GM12891 (cell line): ENCODE measurements at regions not wholly inside any gene's neighbourhood (a gene's known extent, or its start where the extent isn't known, plus 50 kb on each side); places are given as distances from the start of the nearest gene placed in this dataset.
A peak's percentile ranks its signal among the peaks of the same experiment; 100 is the strongest.

Experiments
- DNase-seq: peaks from one replicate; pipeline ENCODE4 v3.0.0; 2011; ENCODE audit warnings: low spot score; ENCODE audit not compliant: insufficient read length
- FAIRE-seq: peaks from 2 replicates; lab custom pipeline; 2011; peaks lifted over from hg19 to GRCh38; lab: Jason Lieb, UNC
- PAX5 ChIP-seq: IDR thresholded peaks from 2 replicates; pipeline ENCODE4 v1.6.1; 2011; ENCODE audit warnings: low read length, moderate library complexity, mild to moderate bottlenecking; ENCODE audit not compliant: insufficient read depth, severe bottlenecking
- POLR2A ChIP-seq: IDR thresholded peaks from 2 replicates; pipeline ENCODE4 v1.6.1; 2011; ENCODE audit warnings: low read depth, low read length, control low read depth
- POLR2AphosphoS5 ChIP-seq: IDR thresholded peaks from 2 replicates; pipeline ENCODE4 v1.6.1; 2011; ENCODE audit warnings: low read depth, low read length, control low read depth
- POU2F2 ChIP-seq: IDR thresholded peaks from 2 replicates; pipeline ENCODE4 v1.6.1; 2011; ENCODE audit warnings: low read depth, mild to moderate bottlenecking, control low read depth, low read length, moderate library complexity
- SPI1 ChIP-seq: IDR thresholded peaks from 2 replicates; pipeline ENCODE4 v1.6.1; 2011; ENCODE audit warnings: low read depth, low read length, control low read depth
- TAF1 ChIP-seq: IDR thresholded peaks from 2 replicates; pipeline ENCODE4 v1.6.1; 2011; ENCODE audit warnings: low read depth, low read length, control low read depth

DNA sequence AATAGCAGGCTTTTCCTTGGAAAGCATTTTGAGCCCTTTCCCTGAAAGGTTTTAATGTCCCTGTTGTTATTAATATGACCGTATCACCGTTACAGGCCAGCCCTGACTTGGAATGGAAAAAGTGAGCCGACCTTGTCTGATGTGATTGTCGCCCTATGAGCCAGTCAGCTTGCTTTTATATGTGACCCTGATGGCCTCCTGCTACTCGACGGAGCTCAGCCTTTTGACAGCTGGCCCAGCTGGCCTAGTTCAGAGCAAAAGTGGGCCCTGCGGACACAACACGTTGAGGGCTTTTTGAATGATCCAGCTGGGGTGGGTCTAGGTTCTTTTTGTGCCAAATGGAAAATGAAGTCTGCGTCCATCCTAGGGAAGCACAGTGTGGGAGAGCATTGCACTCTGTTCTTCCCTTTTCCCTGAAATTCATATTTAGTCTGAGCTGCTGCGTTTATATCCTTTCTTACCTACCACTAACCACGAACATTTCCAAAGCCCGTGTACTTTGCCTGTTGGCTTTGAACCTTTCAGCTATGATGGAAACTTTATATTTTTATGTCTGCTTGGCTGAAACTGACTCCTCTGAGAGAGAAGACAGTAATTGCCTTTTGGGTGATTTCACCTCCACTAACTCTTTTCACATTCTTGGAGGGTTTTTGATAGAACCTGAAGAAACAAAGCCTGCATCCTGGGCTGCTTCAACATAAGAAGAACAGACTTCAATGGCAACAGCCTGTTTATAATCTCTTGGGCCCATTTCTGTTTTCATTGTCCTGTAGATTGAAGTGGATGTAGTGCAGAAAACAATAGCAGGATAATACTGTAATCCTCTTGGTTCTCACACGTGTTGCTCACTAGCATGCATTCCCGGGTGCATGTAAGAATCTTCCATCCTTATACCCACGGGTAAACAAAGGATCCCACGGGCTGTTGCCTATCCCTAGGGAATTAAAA is 121.8 kb upstream of the HDGFL1 start:
- DNase-seq (no peak), FAIRE-seq (no peak)
- TF ChIP-seq POU2F2 = no peak
- TF ChIP-seq POLR2AphosphoS5 = no peak
- no peak for TF ChIP-seq POLR2A
- TF ChIP-seq SPI1 = no peak
- no peak for TF ChIP-seq TAF1
- TF ChIP-seq PAX5 = no peak

DNA sequence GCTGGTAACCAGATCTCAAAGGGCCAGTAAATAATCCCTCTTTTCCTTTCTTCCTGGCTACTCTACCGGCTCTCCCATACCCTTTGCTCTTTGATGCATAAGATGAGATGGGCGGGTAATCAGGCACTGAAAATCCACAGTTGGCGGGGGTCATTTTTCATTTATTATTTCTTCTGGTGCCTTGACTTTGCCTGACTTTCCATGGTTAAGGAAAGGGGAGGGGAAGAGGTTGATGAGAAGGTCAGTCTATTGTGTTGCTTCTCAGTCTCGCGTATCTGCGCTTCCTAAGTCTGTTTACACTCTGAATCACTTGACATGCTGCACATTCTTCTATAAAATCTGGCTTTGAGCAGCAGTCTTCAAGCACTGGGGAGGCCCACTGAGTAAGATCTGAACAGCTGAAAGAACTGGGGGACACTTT is 121.1 kb upstream of the HDGFL1 start:
- TF ChIP-seq SPI1 (no peak), TAF1 (no peak)
- DNase-seq (no peak), FAIRE-seq (no peak)

DNA sequence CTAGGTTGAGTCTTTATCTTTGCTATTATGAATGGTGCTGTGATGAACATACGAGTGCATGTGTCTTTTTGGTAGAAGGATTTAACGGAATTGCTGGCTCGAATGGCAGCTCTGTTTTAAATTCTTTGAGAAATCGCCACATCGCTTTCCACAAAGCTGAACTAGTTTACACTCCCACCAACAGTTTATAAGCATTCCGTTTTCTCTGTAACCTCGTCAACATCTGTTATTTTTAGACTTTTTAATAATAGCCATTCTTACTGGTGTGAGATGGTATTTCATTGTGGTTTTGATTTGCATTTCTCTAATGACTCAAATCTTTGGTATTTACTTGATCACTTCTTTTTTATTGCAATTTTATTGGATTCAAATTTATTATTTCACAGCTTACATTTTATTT is 117.4 kb upstream of the HDGFL1 start:
- TF ChIP-seq POLR2A (no peak), POLR2AphosphoS5 (no peak), TAF1 (no peak), SPI1 (no peak), POU2F2 (no peak), PAX5 (no peak)
- no peak for DNase-seq
- FAIRE-seq = no peak

DNA sequence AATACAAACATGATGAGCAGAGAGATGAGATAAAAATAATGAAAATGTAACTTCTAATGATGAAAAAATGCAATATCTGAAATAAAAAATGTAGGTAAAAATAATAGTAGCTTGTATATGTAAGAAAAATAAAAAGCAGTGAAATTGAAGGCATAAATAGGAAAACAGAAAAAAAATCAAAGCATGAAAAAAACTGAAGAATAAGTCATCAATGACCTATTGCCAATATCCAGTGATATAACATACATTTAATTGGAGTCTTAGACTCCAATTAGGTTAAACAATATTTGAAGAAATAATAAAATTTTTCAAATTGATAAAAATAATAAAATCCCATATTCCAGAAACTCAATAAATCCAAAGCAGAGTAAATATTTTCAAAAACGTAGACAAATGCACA is 114.0 kb upstream of the HDGFL1 start:
- no peak for FAIRE-seq
- TF ChIP-seq POLR2A = no peak
- TF ChIP-seq POLR2AphosphoS5 = no peak
- no peak for TF ChIP-seq POU2F2
- TF ChIP-seq TAF1 = no peak
- no peak for TF ChIP-seq SPI1
- no peak for TF ChIP-seq PAX5
- no peak for DNase-seq

DNA sequence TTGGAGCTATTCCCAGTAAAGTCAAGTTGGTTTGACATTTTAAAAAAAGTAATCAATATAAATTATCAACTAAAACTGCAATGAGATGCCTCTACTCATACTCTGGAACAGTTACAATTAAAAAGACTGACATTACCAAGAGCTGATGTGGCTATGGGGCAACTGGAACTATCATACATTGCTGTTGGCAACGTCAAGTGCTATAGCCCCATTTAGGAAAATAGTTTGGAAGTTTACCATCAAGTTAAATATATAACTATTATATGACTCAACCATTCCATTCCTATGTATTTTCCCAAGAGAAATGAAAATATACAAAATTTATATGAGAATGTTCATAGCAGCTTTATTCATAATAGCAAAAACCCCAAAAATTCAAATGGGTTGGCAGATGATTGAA is 111.4 kb upstream of the HDGFL1 start:
- FAIRE-seq (no peak), DNase-seq (no peak)
- TF ChIP-seq TAF1 = no peak
- TF ChIP-seq PAX5 = no peak
- no peak for TF ChIP-seq SPI1
- TF ChIP-seq POU2F2 = no peak

DNA sequence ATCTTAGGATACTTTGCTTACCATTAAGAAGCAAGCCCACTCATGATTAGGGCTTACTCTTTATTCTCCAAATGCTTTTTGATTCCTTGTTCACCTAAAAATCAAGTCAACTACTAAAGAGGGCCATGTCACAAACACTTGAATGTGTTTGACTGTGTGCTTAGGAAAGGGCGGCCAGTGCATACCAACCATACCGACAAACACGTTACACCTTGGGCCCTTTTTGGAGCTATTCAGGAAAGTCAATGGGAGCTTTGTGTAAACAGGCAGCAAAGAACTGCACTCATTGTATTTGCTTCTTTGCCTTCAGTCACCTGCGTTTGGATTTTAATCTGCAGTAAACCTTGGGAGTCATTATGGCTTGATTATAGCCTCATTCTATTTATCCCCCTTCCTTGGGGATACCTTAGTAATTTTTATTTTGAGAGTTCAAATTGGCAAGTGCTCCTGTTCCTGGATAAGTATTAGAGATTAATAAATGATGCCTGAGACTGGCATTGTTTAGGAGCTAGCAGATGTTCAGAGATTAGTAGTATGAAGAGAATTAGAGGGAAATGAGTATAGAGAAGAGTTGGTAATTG is 102.6 kb upstream of the HDGFL1 start:
- no peak for DNase-seq
- TF ChIP-seq POLR2A = no peak
- no peak for TF ChIP-seq PAX5
- TF ChIP-seq POLR2AphosphoS5 = no peak
- no peak for TF ChIP-seq SPI1
- TF ChIP-seq TAF1 = no peak
- no peak for TF ChIP-seq POU2F2
- no peak for FAIRE-seq

DNA sequence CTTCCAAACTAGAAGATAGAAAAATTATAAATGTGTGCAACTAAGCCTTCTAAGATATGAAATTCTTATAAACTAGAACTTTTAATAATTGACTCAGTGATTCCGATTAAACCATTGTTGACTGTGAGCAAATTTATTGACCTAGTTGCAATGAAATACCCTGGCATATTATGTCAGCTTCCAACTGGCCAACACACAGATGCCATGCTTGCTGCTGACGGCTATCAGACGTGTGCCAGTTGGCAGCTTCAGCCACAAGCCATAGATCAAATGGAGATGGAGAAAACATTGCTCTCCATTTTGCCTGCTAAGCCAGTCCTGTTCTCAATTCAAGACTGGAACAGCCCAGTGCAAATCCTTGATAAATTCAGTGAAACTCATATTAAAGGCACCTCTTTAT is 101.7 kb upstream of the HDGFL1 start:
- FAIRE-seq = no peak
- TF ChIP-seq SPI1 = no peak
- no peak for TF ChIP-seq TAF1
- no peak for TF ChIP-seq POLR2AphosphoS5
- no peak for TF ChIP-seq POLR2A
- TF ChIP-seq PAX5 = no peak
- TF ChIP-seq POU2F2 = no peak
- DNase-seq = no peak

DNA sequence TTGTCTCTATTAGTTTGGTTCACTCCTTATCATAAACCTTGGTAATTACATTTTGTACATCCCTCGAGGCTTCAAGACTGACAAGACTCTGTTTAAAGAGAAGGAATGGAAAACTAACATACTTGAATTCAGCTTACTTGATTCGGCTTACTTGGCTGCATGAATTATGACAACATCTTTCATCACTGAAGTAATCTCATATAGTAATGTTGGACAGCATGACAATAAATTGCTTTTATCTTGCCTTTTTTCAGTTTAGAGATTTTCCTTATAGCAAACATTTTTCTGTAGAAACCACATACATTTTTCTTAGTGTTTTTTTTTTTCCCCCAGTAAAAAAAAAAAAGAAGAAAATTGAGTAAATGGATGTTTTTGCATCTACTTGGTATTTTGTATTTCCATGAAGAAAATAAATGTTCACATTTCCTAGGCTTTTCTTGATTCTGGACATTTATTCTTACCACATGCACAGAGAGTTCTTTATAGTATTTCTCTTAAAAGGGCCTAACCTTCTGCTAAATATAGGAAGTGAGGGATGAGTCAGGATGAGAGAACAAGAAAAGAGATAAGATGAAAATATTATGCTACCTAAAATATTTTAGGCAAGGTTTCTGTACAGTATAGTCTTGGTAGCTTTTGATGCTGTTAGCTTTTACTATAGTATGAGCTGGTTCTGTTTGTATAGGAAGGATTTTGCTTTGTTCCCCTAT is 101.0 kb upstream of the HDGFL1 start:
- no peak for DNase-seq
- TF ChIP-seq SPI1 (no peak), POU2F2 (no peak), POLR2AphosphoS5 (no peak), POLR2A (no peak), TAF1 (no peak), PAX5 (no peak)
- FAIRE-seq = no peak

DNA sequence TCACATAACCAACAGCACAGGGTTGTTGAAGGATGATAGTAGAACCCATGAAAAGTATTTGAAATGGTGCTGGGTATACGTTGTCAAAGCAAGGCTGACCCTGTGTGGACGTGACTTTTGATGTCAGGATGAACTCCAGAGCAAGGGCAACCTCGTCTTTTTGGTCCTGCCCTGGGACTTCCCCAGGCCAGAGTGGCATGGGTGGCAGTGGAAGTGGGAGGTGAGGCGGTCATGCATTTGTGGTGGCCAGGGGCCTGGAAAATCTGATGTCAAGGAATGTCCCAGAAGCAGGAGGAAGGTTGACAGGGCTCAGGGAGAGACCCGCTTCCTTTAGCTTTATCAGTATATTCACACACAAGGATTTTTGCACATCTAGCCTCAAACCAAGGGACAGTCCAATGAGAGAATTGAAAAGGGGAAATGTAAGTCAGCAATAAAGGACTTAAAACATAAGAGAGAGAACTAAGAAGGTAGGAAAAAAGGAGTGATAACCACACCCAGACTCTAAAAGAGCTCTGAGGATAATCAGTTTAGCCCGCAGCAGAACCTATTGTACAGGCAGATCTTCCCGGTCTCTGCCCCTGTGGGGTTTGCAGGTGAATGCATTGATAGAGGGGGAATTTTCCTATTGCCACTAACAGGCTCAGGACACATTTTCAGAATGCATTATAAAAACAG is 98.8 kb upstream of the HDGFL1 start:
- FAIRE-seq (no peak), DNase-seq (no peak)
- TF ChIP-seq PAX5 (no peak), SPI1 (no peak), POU2F2 (no peak), POLR2A (no peak), POLR2AphosphoS5 (no peak), TAF1 (no peak)

DNA sequence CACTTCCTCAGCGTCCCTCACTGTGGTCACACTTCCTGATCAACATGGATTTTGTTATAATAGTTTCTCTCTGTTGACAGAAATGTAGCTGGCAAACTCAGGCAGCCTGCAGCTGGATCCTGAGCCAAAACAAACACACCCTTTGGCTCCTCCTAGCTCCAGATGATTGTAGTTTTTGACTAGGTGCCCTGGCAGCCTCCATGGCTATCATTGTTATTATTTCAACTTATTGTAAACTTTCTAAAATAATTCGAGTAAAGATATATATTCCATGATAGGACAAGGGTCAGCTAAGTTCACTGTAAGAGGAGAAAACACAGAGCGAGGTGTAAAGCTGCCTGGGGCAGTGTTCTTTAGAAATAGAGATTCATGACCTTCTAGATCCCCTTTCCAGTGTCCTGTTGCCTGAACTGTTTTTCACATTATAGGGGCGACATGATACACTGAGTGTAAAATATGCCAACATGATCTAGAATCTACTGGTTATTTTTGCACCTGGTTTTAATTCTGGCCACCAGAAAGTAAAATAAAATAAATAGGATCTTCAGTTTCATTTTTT is 98.2 kb upstream of the HDGFL1 start:
- FAIRE-seq = no peak
- DNase-seq = no peak
- TF ChIP-seq SPI1 (0 out of 2 replicates have a peak, but pooled peaks have one; percentile 24), POLR2A (no peak)
